Caco-2 (cell line): ENCODE measurements at regions not wholly inside any gene's neighbourhood (a gene's known extent, or its start where the extent isn't known, plus 50 kb on each side); places are given as distances from the start of the nearest gene placed in this dataset.

Experiments
- BruUV-seq: library from RNA; stranded (reverse); fragments of 400-500 nt; replicated peaks from 2 replicates; lab custom pipeline; 2021; lab: Mats Ljungman, UMichigan
- CTCF ChIA-PET: fragments of 300-600 bp; sonication (Branson Sonifier 250); formaldehyde crosslinking; loops from one replicate; lab custom pipeline; 2022; ENCODE audit warnings: antibody characterized with exemption; lab: Charles Lee
- POLR2A ChIA-PET: fragments of 300-600 bp; sonication (Branson Sonifier 250); formaldehyde crosslinking; loops from one replicate; lab custom pipeline; 2022; ENCODE audit warnings: antibody characterized with exemption; lab: Charles Lee
- DNase-seq, 2 experiments: peaks; one replicate each; pipeline versions ENCODE4 v3.0.0 to v3.0.0-alpha.2; 2020 to 2022
- H3K27me3 ChIP-seq: replicated peaks from 2 replicates; pipeline ENCODE4 v1.6.0; 2011; ENCODE audit warnings: low read length; ENCODE audit not compliant: control insufficient read depth, insufficient read depth
- H3K36me3 ChIP-seq: 2 replicates; pipeline ENCODE4 v1.5.1; 2011; ENCODE audit warnings: low read length; ENCODE audit not compliant: control insufficient read depth, insufficient read depth
- H3K4me1 ChIP-seq: fragments of 250-450 bp; sonication (Bioruptor Pico); 2 replicates; pipeline ENCODE4 v1.5.1; 2020; ENCODE audit warnings: mild to moderate bottlenecking
- H3K4me3 ChIP-seq: 2 replicates; pipeline ENCODE4 v1.5.1; 2011; ENCODE audit warnings: low read depth, mild to moderate bottlenecking, control low read depth, low read length
- H3K9me3 ChIP-seq: fragments of 250-450 bp; sonication (Bioruptor Pico); 2 replicates; pipeline ENCODE4 v1.5.1; 2020; ENCODE audit warnings: mild to moderate bottlenecking, moderate library complexity
- H3K27ac Mint-ChIP-seq: one replicate; pipeline ENCODE4 v1.8.0; 2022; ENCODE audit warnings: mixed read lengths; ENCODE audit not compliant: unreplicated experiment
- H3K27me3 Mint-ChIP-seq: one replicate; pipeline ENCODE4 v1.8.0; 2022; ENCODE audit warnings: mixed read lengths; ENCODE audit not compliant: insufficient read depth, unreplicated experiment
- H3K36me3 Mint-ChIP-seq: one replicate; pipeline ENCODE4 v1.8.0; 2022; ENCODE audit warnings: mild to moderate bottlenecking, mixed read lengths; ENCODE audit not compliant: insufficient read depth, unreplicated experiment
- H3K4me1 Mint-ChIP-seq: one replicate; pipeline ENCODE4 v1.8.0; 2022; ENCODE audit warnings: low read depth, mixed read lengths; ENCODE audit not compliant: unreplicated experiment
- H3K4me3 Mint-ChIP-seq: one replicate; pipeline ENCODE4 v1.8.0; 2022; ENCODE audit warnings: mild to moderate bottlenecking, moderate library complexity, mixed read lengths; ENCODE audit not compliant: unreplicated experiment
- H3K9me3 Mint-ChIP-seq: one replicate; pipeline ENCODE4 v1.8.0; 2022; ENCODE audit warnings: mixed read lengths; ENCODE audit not compliant: unreplicated experiment
- intact Hi-C: fragments of 100-400 bp; cut with micrococcal nuclease; formaldehyde crosslinking; loops from one replicate; pipeline ENCODE4 v1.10.0; 2022; ENCODE audit not compliant: unreplicated experiment
- TF ChIP-seq, protein P1 (sequence below), 2 experiments: fragments of 200-600 bp in 1 of 2; IDR thresholded peaks; 1 replicate in 1 of 2; 2 replicates in 1 of 2; pipeline versions ENCODE4 v1.5.1 to v1.8.0; 2011 to 2022; ENCODE audit warnings: antibody characterized with exemption in 1 of 2, control low read depth in 1 of 2, inconsistent platforms in 1 of 2, low read depth in 1 of 2, low read length in 1 of 2, mild to moderate bottlenecking in 1 of 2, moderate library complexity in 1 of 2; ENCODE audit not compliant: insufficient read depth in 1 of 2, severe bottlenecking in 1 of 2, unreplicated experiment in 1 of 2

DNA sequence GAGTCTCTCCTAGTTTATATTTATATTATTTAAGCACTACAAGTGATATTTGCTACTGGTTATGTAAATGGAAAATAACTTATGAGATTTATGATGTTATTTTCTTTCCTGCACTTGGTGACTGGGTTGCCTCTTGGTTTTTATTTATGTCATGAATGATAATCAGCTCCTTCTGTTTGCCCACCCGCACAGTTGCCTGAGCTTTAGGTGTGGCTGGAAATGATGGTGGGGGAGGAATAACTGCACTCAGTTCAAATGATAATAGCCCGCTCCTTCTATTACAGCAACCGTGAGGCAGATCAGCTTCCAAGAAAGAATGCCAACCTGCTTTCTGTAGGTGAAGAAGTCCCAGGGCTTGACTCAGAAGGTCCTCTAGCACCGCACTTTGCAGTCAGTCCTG, 190.2 kb upstream of the CAND1 start:
- Mint-ChIP-seq H3K27ac (no peak overlapping the region), H3K4me1 (no peaks in the 10 kb centered on the region), H3K27me3 (peaks cover 24% of the 10 kb centered on the region), H3K4me3 (no peak overlapping the region), H3K9me3 (no peaks in the 10 kb centered on the region), H3K36me3 (no peaks in the 10 kb centered on the region)
- Histone ChIP-seq H3K4me1 (no peaks in the 10 kb centered on the region), H3K27me3 (no peaks in the 10 kb centered on the region), H3K36me3 (no peaks in the 10 kb centered on the region), H3K9me3 (no peaks in the 10 kb centered on the region), H3K4me3 (no peak overlapping the region)
- no TSS peak for BruUV-seq
- DNase-seq: no peak
- intact Hi-C loops: no loop called here
- TF ChIP-seq, protein P1, sequence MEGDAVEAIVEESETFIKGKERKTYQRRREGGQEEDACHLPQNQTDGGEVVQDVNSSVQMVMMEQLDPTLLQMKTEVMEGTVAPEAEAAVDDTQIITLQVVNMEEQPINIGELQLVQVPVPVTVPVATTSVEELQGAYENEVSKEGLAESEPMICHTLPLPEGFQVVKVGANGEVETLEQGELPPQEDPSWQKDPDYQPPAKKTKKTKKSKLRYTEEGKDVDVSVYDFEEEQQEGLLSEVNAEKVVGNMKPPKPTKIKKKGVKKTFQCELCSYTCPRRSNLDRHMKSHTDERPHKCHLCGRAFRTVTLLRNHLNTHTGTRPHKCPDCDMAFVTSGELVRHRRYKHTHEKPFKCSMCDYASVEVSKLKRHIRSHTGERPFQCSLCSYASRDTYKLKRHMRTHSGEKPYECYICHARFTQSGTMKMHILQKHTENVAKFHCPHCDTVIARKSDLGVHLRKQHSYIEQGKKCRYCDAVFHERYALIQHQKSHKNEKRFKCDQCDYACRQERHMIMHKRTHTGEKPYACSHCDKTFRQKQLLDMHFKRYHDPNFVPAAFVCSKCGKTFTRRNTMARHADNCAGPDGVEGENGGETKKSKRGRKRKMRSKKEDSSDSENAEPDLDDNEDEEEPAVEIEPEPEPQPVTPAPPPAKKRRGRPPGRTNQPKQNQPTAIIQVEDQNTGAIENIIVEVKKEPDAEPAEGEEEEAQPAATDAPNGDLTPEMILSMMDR (IDR thresholded peaks at IDR 0.05; ENCODE audit: insufficient read depth in 1 of 2, low read depth in 1 of 2, low read length in 1 of 2, severe bottlenecking in 1 of 2, unreplicated experiment in 1 of 2): no peak
- POLR2A ChIA-PET: no interaction called here
- CTCF ChIA-PET: no interaction called here

DNA sequence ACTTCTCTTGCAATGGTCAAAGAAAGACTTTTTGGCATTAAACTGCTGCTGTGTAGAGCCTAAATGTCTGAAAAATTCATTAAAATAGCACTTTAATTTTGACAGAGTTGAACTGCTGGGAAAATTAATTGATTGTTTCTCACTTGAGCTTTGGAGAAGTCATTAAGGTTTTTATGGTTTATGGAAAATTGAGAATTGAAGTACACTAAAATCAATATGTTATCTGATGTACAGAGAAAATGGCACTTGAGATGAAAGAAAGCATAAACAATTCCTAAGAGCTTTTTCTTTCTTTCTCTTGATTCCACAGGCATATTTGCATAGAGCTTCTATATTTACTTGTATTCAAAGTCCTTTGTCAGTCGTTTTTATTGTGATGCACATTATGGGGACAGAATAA, 188.5 kb upstream of the CAND1 start:
- no peak overlapping the region for H3K27ac Mint-ChIP-seq
- H3K4me3 Mint-ChIP-seq: no peak overlapping the region
- no peaks in the 10 kb centered on the region for H3K4me1 Mint-ChIP-seq
- no peak for DNase-seq
- no peaks in the 10 kb centered on the region for H3K9me3 ChIP-seq
- H3K27me3 Mint-ChIP-seq: peaks cover 18% of the 10 kb centered on the region
- H3K9me3 Mint-ChIP-seq: no peaks in the 10 kb centered on the region
- CTCF ChIA-PET: no interaction called here
- TF ChIP-seq, protein P1 (IDR thresholded peaks at IDR 0.05; ENCODE audit: insufficient read depth in 1 of 2, low read depth in 1 of 2, low read length in 1 of 2, severe bottlenecking in 1 of 2, unreplicated experiment in 1 of 2): no peak
- intact Hi-C loops: no loop called here
- BruUV-seq: no TSS peak
- POLR2A ChIA-PET: no interaction called here
- no peaks in the 10 kb centered on the region for H3K36me3 ChIP-seq
- H3K4me1 ChIP-seq: no peaks in the 10 kb centered on the region
- H3K36me3 Mint-ChIP-seq: no peaks in the 10 kb centered on the region
- H3K27me3 ChIP-seq: no peaks in the 10 kb centered on the region
- no peak overlapping the region for H3K4me3 ChIP-seq

DNA sequence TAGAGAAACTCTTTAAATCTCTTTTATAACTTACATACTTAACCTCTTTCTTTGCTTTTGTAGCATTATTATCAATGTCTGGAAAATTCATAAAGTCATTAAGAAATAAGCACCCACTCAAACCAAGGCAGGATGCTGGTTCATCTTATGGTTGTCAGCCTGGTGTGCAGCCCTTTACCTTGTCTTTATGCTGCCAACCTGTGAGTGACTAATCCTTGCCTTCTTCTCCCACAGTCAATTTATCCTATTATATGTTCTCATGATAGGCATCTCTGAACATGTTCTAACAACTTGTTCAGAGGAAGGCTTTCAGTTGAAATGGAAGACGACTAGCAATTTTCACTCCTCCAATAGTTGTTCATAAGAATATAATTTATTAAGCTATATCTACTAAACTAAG, 186.9 kb upstream of the CAND1 start:
- TF ChIP-seq, protein P1 (IDR thresholded peaks at IDR 0.05; ENCODE audit: insufficient read depth in 1 of 2, low read depth in 1 of 2, low read length in 1 of 2, severe bottlenecking in 1 of 2, unreplicated experiment in 1 of 2): no peak
- CTCF ChIA-PET: no interaction called here
- Histone ChIP-seq H3K4me3 (no peak overlapping the region), H3K36me3 (no peaks in the 10 kb centered on the region), H3K9me3 (no peaks in the 10 kb centered on the region), H3K4me1 (peaks cover 7% of the 10 kb centered on the region; the same call in 1 of the 2 replicates), H3K27me3 (no peaks in the 10 kb centered on the region)
- Mint-ChIP-seq H3K4me3 (no peak overlapping the region), H3K9me3 (no peaks in the 10 kb centered on the region), H3K36me3 (no peaks in the 10 kb centered on the region), H3K27me3 (peaks cover 16% of the 10 kb centered on the region), H3K27ac (no peak overlapping the region), H3K4me1 (no peaks in the 10 kb centered on the region)
- intact Hi-C loops: no loop called here
- POLR2A ChIA-PET: no interaction called here
- DNase-seq: no peak
- no TSS peak for BruUV-seq
